HG03097 (cell line): ENCODE measurements at regions not wholly inside any gene's neighbourhood (a gene's known extent, or its start where the extent isn't known, plus 50 kb on each side); places are given as distances from the start of the nearest gene placed in this dataset.
"Not testable (repeated sequence)": the region's sequence is repeated elsewhere in the genome, so short reads cannot be mapped to it uniquely, and the experiment has no call there.

Experiments used
- ATAC-seq: cut with Tn5 transposase; IDR thresholded peaks from one replicate; pipeline ENCODE4 v1.9.1; 2021; ENCODE audit not compliant: unreplicated experiment, low FRiP score

GRCh38 chr10:10067644-10068043, 950.0 kb upstream of the CELF2 start:
- ATAC-seq: no peak

GRCh38 chr10:10074847-10075246, 942.8 kb upstream of the CELF2 start:
- not testable (repeated sequence) for ATAC-seq

GRCh38 chr10:10078446-10078845, 939.2 kb upstream of the CELF2 start:
- no peak for ATAC-seq

GRCh38 chr10:10092581-10092980, 925.1 kb upstream of the CELF2 start:
- ATAC-seq: no peak

- no peak for ATAC-seq
Measured at GRCh38 chr10:10093021-10093420, 924.7 kb upstream of the CELF2 start.

GRCh38 chr10:10094691-10095090, 923.0 kb upstream of the CELF2 start:
- ATAC-seq: no peak

- ATAC-seq: no peak
Measured at GRCh38 chr10:10096296-10096695, 921.4 kb upstream of the CELF2 start.

GRCh38 chr10:10096898-10097297, 920.8 kb upstream of the CELF2 start:
- no peak for ATAC-seq

GRCh38 chr10:10101106-10101505, 916.6 kb upstream of the CELF2 start:
- ATAC-seq: no peak

- no peak for ATAC-seq
Measured at GRCh38 chr10:10110844-10111490, 906.7 kb upstream of the CELF2 start.

GRCh38 chr10:10118131-10118530, 899.5 kb upstream of the CELF2 start:
- ATAC-seq: no peak

- ATAC-seq: no peak
Measured at GRCh38 chr10:10120671-10121070, 897.0 kb upstream of the CELF2 start.

GRCh38 chr10:10125676-10126075, 892.0 kb upstream of the CELF2 start:
- no peak for ATAC-seq

- no peak for ATAC-seq
Measured at GRCh38 chr10:10126218-10126617, 891.5 kb upstream of the CELF2 start.

GRCh38 chr10:10128387-10128786, 889.3 kb upstream of the CELF2 start:
- ATAC-seq: no peak

GRCh38 chr10:10130686-10131085, 887.0 kb upstream of the CELF2 start:
- ATAC-seq: no peak

GRCh38 chr10:10132009-10132408, 885.7 kb upstream of the CELF2 start:
- ATAC-seq: no peak

- ATAC-seq: no peak
Measured at GRCh38 chr10:10133281-10133680, 884.4 kb upstream of the CELF2 start.

GRCh38 chr10:10138685-10139084, 879.0 kb upstream of the CELF2 start:
- ATAC-seq: no peak

GRCh38 chr10:10141782-10142382, 875.8 kb upstream of the CELF2 start:
- no peak for ATAC-seq

GRCh38 chr10:10146604-10147003, 871.1 kb upstream of the CELF2 start:
- ATAC-seq: no peak

- no peak for ATAC-seq
Measured at GRCh38 chr10:10149899-10150298, 867.8 kb upstream of the CELF2 start.
